ENCODE measurements at regions not wholly inside any gene's neighbourhood (a gene's known extent, or its start where the extent isn't known, plus 50 kb on each side); places are given as distances from the start of the nearest gene placed in this dataset.

GRCh38 chr13:85529218-85529594, 270.0 kb downstream of the SLITRK6 start:
- DNase-seq (ENCODE audit: low spot score): no peak
- in situ Hi-C loops (cut with MboI; ENCODE audit: low sequenced_read_pairs, unreplicated experiment): no loop called here
- no peak for TF ChIP-seq CTCF (IDR thresholded peaks at IDR 0.05; ENCODE audit: borderline replicate concordance, control extremely low read depth, extremely low read depth, insufficient read depth, missing control alignments)

GRCh38 chr13:85528491-85529217, 270.6 kb downstream of the SLITRK6 start:
- no peak for TF ChIP-seq CTCF (IDR thresholded peaks at IDR 0.05; ENCODE audit: borderline replicate concordance, control extremely low read depth, extremely low read depth, insufficient read depth, missing control alignments)
- in situ Hi-C loops (cut with MboI; ENCODE audit: low sequenced_read_pairs, unreplicated experiment): no loop called here
- DNase-seq (ENCODE audit: low spot score): no peak

GRCh38 chr13:85527316-85527715, 271.9 kb downstream of the SLITRK6 start:
- in situ Hi-C loops (cut with MboI; ENCODE audit: low sequenced_read_pairs, unreplicated experiment): no loop called here
- no peak for DNase-seq (ENCODE audit: low spot score)
- no peak for TF ChIP-seq CTCF (IDR thresholded peaks at IDR 0.05; ENCODE audit: borderline replicate concordance, control extremely low read depth, extremely low read depth, insufficient read depth, missing control alignments)

- no peak for TF ChIP-seq CTCF (IDR thresholded peaks at IDR 0.05; ENCODE audit: borderline replicate concordance, control extremely low read depth, extremely low read depth, insufficient read depth, missing control alignments)
- in situ Hi-C loops (cut with MboI; ENCODE audit: low sequenced_read_pairs, unreplicated experiment): no loop called here
- DNase-seq (ENCODE audit: low spot score): no peak
Observed at GRCh38 chr13:85525411-85525810, 273.8 kb downstream of the SLITRK6 start.

DNA sequence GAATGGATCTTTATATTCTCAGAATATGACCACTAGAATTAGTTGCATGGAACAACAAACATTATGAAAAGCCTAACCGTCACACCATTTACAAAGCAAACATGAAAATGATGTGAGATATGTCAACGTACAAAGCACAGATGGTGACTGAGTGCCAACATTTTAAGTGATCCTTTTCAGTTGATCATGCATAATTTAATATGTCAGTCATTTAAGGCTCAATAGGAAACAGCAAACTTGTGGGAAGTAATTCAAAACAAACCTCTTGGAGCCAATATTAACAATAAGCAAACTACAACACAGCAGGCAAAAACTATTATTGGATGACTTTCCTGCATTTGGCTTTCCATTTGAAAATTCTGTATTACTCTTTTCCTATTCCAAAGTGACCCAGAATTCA, 277.6 kb downstream of the SLITRK6 start:
- no peak for TF ChIP-seq CTCF (IDR thresholded peaks at IDR 0.05; ENCODE audit: borderline replicate concordance, control extremely low read depth, extremely low read depth, insufficient read depth, missing control alignments)
- DNase-seq (ENCODE audit: low spot score): no peak
- in situ Hi-C loops (cut with MboI; ENCODE audit: low sequenced_read_pairs, unreplicated experiment): no loop called here

GRCh38 chr13:85520445-85520844, 278.8 kb downstream of the SLITRK6 start:
- in situ Hi-C loops (cut with MboI; ENCODE audit: low sequenced_read_pairs, unreplicated experiment): no loop called here
- no peak for DNase-seq (ENCODE audit: low spot score)

More at GRCh38 chr13:85520445-85520844, 278.8 kb downstream of the SLITRK6 start:
- no peak for TF ChIP-seq CTCF (IDR thresholded peaks at IDR 0.05; ENCODE audit: borderline replicate concordance, control extremely low read depth, extremely low read depth, insufficient read depth, missing control alignments)

Data from GM13976 (cell line).